NCI-H2196 (cell line): ENCODE measurements at regions not wholly inside any gene's neighbourhood (a gene's known extent, or its start where the extent isn't known, plus 50 kb on each side); places are given as distances from the start of the nearest gene placed in this dataset.

Experiments
- DNase-seq: peaks from one replicate; lab custom pipeline; 2025; ENCODE audit not compliant: unreplicated experiment; lab: John Stamatoyannopoulos, UW

DNA sequence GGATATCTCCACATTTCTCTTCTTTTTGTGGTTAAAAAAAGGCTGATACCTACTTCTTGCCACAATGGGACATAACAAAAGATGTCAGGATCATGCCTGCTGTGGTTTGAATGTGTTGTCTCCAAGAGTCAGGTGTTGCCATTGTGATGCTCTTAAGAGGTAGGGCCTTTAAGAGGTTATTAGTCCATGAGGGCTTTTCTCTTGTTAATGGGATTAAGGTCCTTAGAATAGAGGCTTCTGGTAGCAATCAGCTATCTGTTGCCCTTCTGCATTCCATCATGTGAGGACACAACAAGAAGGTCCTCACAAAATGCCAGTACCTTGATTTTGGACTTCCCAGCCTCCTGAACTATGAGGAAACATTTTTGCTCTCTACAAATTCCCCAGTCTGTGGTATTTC is 191.4 kb downstream of the GBA3 start:
- DNase-seq: no peak

DNA sequence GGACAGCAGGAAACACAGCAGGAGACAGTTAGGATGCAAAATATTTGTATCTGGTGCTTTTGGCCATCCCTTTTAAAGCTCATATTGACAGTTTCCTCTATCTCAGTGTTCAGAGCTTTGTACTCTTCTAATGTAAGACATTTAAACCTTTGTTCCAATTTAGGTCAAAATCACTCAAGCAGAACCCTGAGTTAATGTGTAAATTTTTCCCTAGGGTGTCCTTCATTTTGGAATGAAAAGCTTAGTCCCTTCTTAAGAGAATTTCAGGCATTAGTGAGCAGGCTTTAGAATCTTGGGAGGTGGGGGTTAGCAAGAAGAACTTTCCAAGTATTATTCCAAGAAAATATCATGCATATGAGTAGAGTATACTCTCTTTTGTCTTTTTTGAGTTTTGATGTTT is 188.7 kb downstream of the GBA3 start:
- DNase-seq: no peak

DNA sequence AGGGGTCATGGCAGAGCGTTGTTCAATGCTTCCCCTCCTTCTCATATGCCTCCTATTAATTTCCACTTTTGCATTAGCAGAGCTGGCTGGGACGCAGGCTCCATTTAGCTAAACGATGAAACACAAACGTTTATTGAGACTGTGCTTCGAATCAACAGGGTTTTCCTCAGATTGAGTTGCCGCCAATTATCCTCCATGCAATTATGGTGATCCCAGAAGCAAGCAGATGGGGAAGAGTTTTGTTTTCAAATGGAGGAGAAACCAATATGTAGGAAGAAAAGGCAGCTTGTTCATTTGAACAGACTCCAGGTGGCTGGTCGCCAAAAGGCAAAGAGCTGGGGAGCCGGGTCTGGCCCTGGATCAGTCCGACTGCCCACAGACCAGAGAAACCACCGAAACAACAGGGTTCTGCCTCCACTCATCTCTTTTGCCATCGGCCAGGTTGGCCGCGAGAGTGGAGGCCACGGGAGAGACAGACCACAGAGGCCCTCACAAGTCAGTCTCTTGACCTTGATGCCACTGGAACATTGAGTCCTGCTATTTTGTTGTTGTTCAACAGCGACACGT is 184.8 kb downstream of the GBA3 start:
- DNase-seq: no peak

DNA sequence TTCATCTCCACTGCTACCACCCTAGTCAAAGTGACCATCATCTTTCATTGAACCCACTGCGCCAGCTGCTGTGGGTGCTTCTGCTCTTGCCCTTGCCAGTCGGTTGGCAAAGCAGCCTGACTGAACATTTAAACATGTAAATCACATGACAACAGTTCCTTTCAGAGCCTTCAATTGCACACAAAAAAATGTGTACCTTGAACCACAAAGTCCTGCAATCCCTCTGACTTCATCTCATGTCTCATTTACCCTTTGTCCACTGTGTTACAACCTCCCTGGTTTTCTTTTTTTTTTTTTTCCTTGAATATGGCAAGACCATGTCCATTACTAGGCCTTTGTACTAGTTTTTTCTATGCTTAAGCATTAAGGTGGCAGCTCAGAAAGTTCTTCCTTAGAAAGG is 183.5 kb downstream of the GBA3 start:
- no peak for DNase-seq

DNA sequence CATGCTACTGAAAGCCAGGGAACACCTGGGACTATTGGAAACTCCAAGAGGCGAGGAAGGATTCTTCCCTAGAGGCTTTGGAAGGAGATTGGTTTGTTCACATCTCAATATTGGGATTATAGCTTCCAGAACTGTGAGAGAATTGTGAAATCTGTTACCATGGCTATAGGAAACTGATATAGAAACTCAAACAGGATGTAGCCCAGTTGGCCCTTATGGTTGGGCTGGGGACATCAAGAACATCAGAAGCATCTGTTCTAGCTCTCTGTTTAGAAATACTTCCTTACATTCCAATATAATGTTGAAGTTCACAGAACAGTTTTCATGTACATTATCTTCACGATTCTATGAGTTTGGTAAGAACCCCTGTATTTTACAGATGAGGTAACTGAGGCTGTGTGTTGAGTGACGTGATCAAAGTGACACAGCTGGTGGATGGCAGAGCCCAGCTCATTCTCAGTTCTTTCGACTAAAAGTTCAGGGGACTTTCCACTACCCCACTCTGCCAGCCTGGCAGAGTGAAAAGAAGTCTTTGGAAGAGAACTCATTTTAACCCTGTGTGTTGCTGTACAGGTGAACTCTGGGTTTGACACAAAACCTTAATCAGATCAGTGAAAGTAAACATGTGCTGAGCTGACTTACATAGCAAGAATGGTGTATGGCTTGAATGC is 183.0 kb downstream of the GBA3 start:
- no peak for DNase-seq

DNA sequence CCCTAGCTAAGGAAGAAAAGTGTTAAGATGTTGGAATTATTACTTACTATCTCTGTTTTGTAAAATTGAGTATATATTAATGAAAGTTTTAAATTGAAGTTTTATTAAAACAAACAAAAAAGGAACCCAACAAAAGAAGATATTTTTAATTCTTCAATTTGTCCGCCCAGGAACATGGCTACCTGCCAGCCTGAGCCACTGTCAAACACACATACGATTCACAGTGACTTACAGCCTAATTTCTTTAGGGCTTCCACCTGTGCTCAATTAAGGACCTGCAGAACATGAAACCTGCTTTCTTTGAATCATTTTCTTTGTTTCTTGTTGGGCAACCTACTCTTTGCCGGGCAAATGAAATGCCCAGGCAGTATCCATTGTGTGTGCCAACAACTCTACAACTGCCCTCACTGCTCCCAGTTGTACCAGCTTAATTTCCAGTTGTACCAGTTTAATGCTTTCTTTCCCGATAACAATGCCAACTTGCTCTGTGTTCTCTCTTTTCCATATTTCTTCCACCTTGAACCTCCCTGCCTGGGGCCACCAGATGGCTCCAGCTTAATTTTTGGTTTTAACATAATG is 181.7 kb downstream of the GBA3 start:
- no peak for DNase-seq

DNA sequence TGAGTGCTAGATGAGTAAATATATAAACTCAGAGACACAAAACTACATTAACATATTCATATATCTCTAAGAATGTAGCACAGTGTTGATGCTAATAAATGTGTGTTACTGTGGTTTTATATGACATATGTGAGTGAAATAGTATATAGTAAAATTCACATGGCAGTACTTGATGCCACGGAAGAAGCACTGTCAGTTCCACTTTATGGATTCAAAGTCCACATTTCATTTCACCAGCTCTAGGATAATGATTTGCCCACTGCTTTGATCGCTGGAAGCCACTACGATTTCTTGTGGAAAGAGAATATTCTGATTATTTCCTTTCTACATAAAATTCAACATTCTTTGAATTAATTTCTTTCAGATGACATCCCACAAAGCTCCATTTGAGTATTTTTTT is 181.2 kb downstream of the GBA3 start:
- no peak for DNase-seq

DNA sequence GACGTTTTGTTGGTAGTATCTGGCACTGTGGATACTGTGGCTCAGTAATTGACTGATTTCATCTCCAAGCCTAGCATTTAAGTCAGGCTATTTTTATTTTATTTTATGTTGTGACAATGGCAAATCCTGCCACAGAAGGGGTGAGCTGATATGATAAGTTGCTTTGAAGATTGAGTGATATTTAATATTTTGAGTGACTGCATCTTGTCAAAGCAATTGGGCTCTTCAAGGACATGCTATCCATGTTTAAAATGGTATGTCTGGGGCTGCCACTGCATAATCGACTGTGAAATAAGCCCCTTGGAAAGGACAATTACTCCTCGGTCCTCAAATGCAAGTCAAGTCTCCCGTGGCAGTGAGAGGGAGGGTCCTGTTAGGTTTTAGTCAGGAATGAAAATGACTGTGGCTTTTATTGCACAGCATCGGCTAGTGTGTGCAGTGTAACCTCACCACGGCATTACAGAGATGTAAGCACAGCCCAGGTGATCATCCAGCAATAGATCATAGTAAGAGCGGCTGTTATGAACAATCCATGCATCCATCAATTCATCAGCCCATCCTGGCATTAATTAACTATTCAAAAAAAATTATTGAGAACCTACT is 178.2 kb downstream of the GBA3 start:
- DNase-seq: no peak

DNA sequence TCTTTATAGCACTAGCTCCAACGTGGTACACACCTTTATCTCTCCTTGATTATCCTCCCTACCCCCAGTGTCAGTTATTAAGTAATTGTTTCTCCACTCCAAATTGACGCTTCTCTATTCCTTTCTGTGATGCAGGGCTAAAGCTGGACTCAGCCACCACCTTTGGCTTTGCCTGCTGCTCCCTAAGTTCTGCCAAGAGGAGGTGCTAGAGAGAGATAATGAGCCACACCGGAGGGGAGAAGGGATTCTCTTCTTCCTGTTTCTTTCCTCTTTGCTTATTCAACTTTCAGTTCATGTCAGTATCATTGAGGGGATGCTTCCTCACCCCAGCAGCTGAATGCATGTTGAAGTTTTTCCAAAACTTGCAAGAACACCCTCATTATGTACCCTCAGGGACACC is 176.5 kb downstream of the GBA3 start:
- no peak for DNase-seq
